ENCODE measurements at regions not wholly inside any gene's neighbourhood (a gene's known extent, or its start where the extent isn't known, plus 50 kb on each side); places are given as distances from the start of the nearest gene placed in this dataset.
"Not testable (repeated sequence)": the region's sequence is repeated elsewhere in the genome, so short reads cannot be mapped to it uniquely, and the experiment has no call there.

- no peak overlapping the region for H3K9ac ChIP-seq (ENCODE audit: insufficient read depth, low read length, poor library complexity, severe bottlenecking)
- H4K20me1 ChIP-seq (ENCODE audit: insufficient read depth, low read length): no peaks in the 10 kb centered on the region
- no peak overlapping the region for H3K4me3 Mint-ChIP-seq
- no peak overlapping the region for H3K27ac ChIP-seq (ENCODE audit: low read depth in 1 of 2, low read length in 2 of 2)
- H3K4me1 Mint-ChIP-seq: no peaks in the 10 kb centered on the region
- H3K4me2 ChIP-seq (replicated peaks; ENCODE audit: extremely low read depth, low read length, poor library complexity, severe bottlenecking): no peak overlapping the region
- no peaks in the 10 kb centered on the region for H3K27me3 ChIP-seq (ENCODE audit: control insufficient read depth in 2 of 2, insufficient read depth in 2 of 2, low read length in 2 of 2)
- H2AFZ ChIP-seq (ENCODE audit: insufficient read depth, low read depth, low read length, poor library complexity, severe bottlenecking): no peak overlapping the region
- intact Hi-C loops (cut with micrococcal nuclease): no loop called here
- H3K4me3 ChIP-seq (replicated peaks in 1 of 3; ENCODE audit: low read depth in 2 of 3, low read length in 3 of 3): no peak overlapping the region
- peaks cover 0 to 8% of the 10 kb centered on the region in 2 donors for H3K9me3 ChIP-seq (replicated peaks in 1 of 2; ENCODE audit: control insufficient read depth in 1 of 2, insufficient read depth in 1 of 2, low read length in 2 of 2)
- no peaks in the 10 kb centered on the region for H3K27me3 Mint-ChIP-seq (ENCODE audit: low read depth in 3 of 3)
- no peak for TF ChIP-seq CTCF (IDR thresholded peaks at IDR 0.05)
- H3K36me3 ChIP-seq (replicated peaks in 1 of 2; ENCODE audit: control insufficient read depth in 1 of 2, insufficient read depth in 2 of 2, low read length in 2 of 2): no peaks in the 10 kb centered on the region
- no peaks in the 10 kb centered on the region for H3K4me1 ChIP-seq (ENCODE audit: control insufficient read depth in 1 of 2, insufficient read depth in 2 of 2, low read length in 2 of 2)
- H3K79me2 ChIP-seq (ENCODE audit: insufficient read depth, low read length): no peaks in the 10 kb centered on the region
- no peaks in the 10 kb centered on the region for H3K36me3 Mint-ChIP-seq
- no peak overlapping the region for H3K27ac Mint-ChIP-seq
- 33% methylated on average over 1 of the region's 1 CpG for WGBS (ENCODE audit: insufficient coverage)
- peaks cover 0 to 9% (median 0%) of the 10 kb centered on the region in 7 donors for H3K9me3 Mint-ChIP-seq
- DNase-seq: no peak
Observed at GRCh38 chr3:162704238-162704637, 1207.6 kb downstream of the OTOL1 start.

GRCh38 chr3:162704799-162705385, 1208.3 kb downstream of the OTOL1 start:
- TF ChIP-seq CTCF (IDR thresholded peaks at IDR 0.05): no peak
- Mint-ChIP-seq H3K27ac (no peak overlapping the region), H3K27me3 (ENCODE audit: low read depth in 3 of 3) (no peaks in the 10 kb centered on the region), H3K9me3 (peaks cover 3 to 9% (median 5%) of the 10 kb centered on the region in 7 donors), H3K36me3 (no peaks in the 10 kb centered on the region), H3K4me3 (no peak overlapping the region), H3K4me1 (no peaks in the 10 kb centered on the region)
- Histone ChIP-seq H4K20me1 (ENCODE audit: insufficient read depth, low read length) (no peaks in the 10 kb centered on the region), H3K27ac (ENCODE audit: low read depth in 1 of 2, low read length in 2 of 2) (no peak overlapping the region), H3K4me1 (ENCODE audit: control insufficient read depth in 1 of 2, insufficient read depth in 2 of 2, low read length in 2 of 2) (no peaks in the 10 kb centered on the region), H3K4me2 (replicated peaks; ENCODE audit: extremely low read depth, low read length, poor library complexity, severe bottlenecking) (no peak overlapping the region), H3K79me2 (ENCODE audit: insufficient read depth, low read length) (no peaks in the 10 kb centered on the region), H3K36me3 (replicated peaks in 1 of 2; ENCODE audit: control insufficient read depth in 1 of 2, insufficient read depth in 2 of 2, low read length in 2 of 2) (no peaks in the 10 kb centered on the region), H3K4me3 (replicated peaks in 1 of 3; ENCODE audit: low read depth in 2 of 3, low read length in 3 of 3) (no peak overlapping the region), H3K9me3 (replicated peaks in 1 of 2; ENCODE audit: control insufficient read depth in 1 of 2, insufficient read depth in 1 of 2, low read length in 2 of 2) (peaks cover 0 to 8% of the 10 kb centered on the region in 2 donors), H3K27me3 (ENCODE audit: control insufficient read depth in 2 of 2, insufficient read depth in 2 of 2, low read length in 2 of 2) (no peaks in the 10 kb centered on the region), H2AFZ (ENCODE audit: insufficient read depth, low read depth, low read length, poor library complexity, severe bottlenecking) (no peak overlapping the region), H3K9ac (ENCODE audit: insufficient read depth, low read length, poor library complexity, severe bottlenecking) (no peak overlapping the region)
- intact Hi-C loops (cut with micrococcal nuclease): no loop called here
- WGBS (ENCODE audit: insufficient coverage): 80% methylated on average over 3 of the region's 5 CpGs
- no peak for DNase-seq

- H3K4me1 Mint-ChIP-seq; H3K27ac Mint-ChIP-seq; H2AFZ ChIP-seq (ENCODE audit: insufficient read depth, low read depth, low read length, poor library complexity, severe bottlenecking); intact Hi-C loops (cut with micrococcal nuclease); DNase-seq; H3K4me3 Mint-ChIP-seq; H3K79me2 ChIP-seq (ENCODE audit: insufficient read depth, low read length); H3K27me3 Mint-ChIP-seq (ENCODE audit: low read depth in 3 of 3); H3K36me3 ChIP-seq (replicated peaks in 1 of 2; ENCODE audit: control insufficient read depth in 1 of 2, insufficient read depth in 2 of 2, low read length in 2 of 2); H4K20me1 ChIP-seq (ENCODE audit: insufficient read depth, low read length); H3K4me1 ChIP-seq (ENCODE audit: control insufficient read depth in 1 of 2, insufficient read depth in 2 of 2, low read length in 2 of 2); H3K36me3 Mint-ChIP-seq; H3K4me2 ChIP-seq (replicated peaks; ENCODE audit: extremely low read depth, low read length, poor library complexity, severe bottlenecking); H3K4me3 ChIP-seq (replicated peaks in 1 of 3; ENCODE audit: low read depth in 2 of 3, low read length in 3 of 3); H3K9ac ChIP-seq (ENCODE audit: insufficient read depth, low read length, poor library complexity, severe bottlenecking); H3K27ac ChIP-seq (ENCODE audit: low read depth in 1 of 2, low read length in 2 of 2); H3K27me3 ChIP-seq (ENCODE audit: control insufficient read depth in 2 of 2, insufficient read depth in 2 of 2, low read length in 2 of 2): not testable (repeated sequence)
- no CpG with 5 or more reads among the region's 2 CpGs for WGBS (ENCODE audit: insufficient coverage)
- peaks cover 3 to 15% (median 8%) of the 10 kb centered on the region in 7 donors for H3K9me3 Mint-ChIP-seq
- peaks cover 0 to 13% of the 10 kb centered on the region in 2 donors for H3K9me3 ChIP-seq (replicated peaks in 1 of 2; ENCODE audit: control insufficient read depth in 1 of 2, insufficient read depth in 1 of 2, low read length in 2 of 2)
Observed at GRCh38 chr3:162708394-162708793, 1211.8 kb downstream of the OTOL1 start.

Data from CD14-positive monocyte (primary cell).